GM12891 (cell line): ENCODE measurements at regions not wholly inside any gene's neighbourhood (a gene's known extent, or its start where the extent isn't known, plus 50 kb on each side); places are given as distances from the start of the nearest gene placed in this dataset.

Source experiments
- POLR2A ChIP-seq: IDR thresholded peaks from 2 replicates; pipeline ENCODE4 v1.6.1; 2011; ENCODE audit warnings: low read depth, low read length, control low read depth
- POLR2AphosphoS5 ChIP-seq: IDR thresholded peaks from 2 replicates; pipeline ENCODE4 v1.6.1; 2011; ENCODE audit warnings: low read depth, low read length, control low read depth

- TF ChIP-seq POLR2AphosphoS5 (no peak), POLR2A (no peak)
Measured at GRCh38 chr2:144738749-144739148, 218.8 kb upstream of the ZEB2 start.
